Prostate gland (tissue), 2 donors: ENCODE measurements at regions not wholly inside any gene's neighbourhood (a gene's known extent, or its start where the extent isn't known, plus 50 kb on each side); places are given as distances from the start of the nearest gene placed in this dataset.
"Not testable (repeated sequence)": the region's sequence is repeated elsewhere in the genome, so short reads cannot be mapped to it uniquely, and the experiment has no call there.

Experiments used
- DNase-seq: peaks from one replicate; pipeline ENCODE4 v3.0.0-alpha.2; 2019; ENCODE audit warnings: low spot score
- H3K27ac ChIP-seq, 2 donors: fragments of 200-600 bp; sonication (generic); 2 replicates each; pipeline ENCODE4 v1.5.1; 2017 to 2019
- H3K27me3 ChIP-seq: fragments of 200-600 bp; sonication (generic); replicated peaks from 2 replicates; pipeline ENCODE4 v1.5.1; 2019; ENCODE audit not compliant: insufficient read depth
- H3K36me3 ChIP-seq, 2 donors: fragments of 200-600 bp; sonication (generic); 1 replicate in 1 of 2; 2 replicates in 1 of 2; pipeline versions ENCODE4 v1.5.1 to v1.8.1; 2017 to 2019
- H3K4me1 ChIP-seq: fragments of 200-600 bp; sonication (generic); replicated peaks from 2 replicates; pipeline ENCODE4 v1.5.1; 2019
- H3K4me3 ChIP-seq, 2 donors: fragments of 200-600 bp; sonication (generic); 2 replicates each; pipeline ENCODE4 v1.5.1; 2017 to 2019
- H3K9me3 ChIP-seq: fragments of 200-600 bp; sonication (generic); 2 replicates; pipeline ENCODE4 v1.5.1; 2017
- POLR2A ChIP-seq: fragments of 450-650 bp; IDR thresholded peaks from one replicate; pipeline ENCODE4 v1.6.1; 2016; ENCODE audit warnings: antibody characterized with exemption, mild to moderate bottlenecking
- POLR2AphosphoS5 ChIP-seq: sonication (generic); formaldehyde crosslinking; IDR thresholded peaks from one replicate; pipeline ENCODE4 v1.6.1; 2017; ENCODE audit warnings: antibody characterized with exemption
- WGBS: methylation state at CpG from one replicate; pipeline ENCODE4 v1.1.5; 2018; 5-methylcytosine and 5-hydroxymethylcytosine counted together
- intact Hi-C: fragments of 100-400 bp; cut with DNase I; formaldehyde crosslinking; loops from one replicate; pipeline ENCODE4 v1.14.2; 2022
- TF ChIP-seq, protein P1 (sequence below), 4 experiments: fragments of 200-600 bp in 2 of 4; fragments of 450-650 bp in 2 of 4; sonication (generic) in 2 of 4; IDR thresholded peaks; 1 replicate in 3 of 4; 2 replicates in 1 of 4; pipeline ENCODE4 v1.5.1; 2016 to 2019; ENCODE audit warnings: antibody characterized with exemption in 4 of 4, mild to moderate bottlenecking in 2 of 4, moderate library complexity in 2 of 4

DNA sequence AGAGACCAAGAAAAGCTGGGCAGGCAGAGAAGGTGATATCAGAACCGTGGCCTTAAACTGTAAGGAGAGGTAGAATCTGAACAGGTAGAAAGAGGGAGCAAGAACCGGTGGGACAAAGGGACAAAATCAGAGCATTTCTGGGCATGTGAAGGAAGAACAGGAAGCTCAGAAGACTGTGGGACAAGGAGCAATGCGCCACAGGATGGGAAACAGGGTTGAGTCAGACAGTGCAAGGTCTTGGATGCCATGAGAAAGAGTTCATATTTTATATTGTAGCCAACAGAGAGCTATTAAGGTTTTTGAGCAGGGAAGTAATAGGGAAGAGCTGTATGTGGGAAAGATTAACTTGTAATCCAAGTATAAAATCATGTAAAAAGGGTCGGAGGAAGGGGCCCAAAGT is 106.4 kb upstream of the UGP2 start:
- no peaks in the 10 kb centered on the region for H3K9me3 ChIP-seq
- no peaks in the 10 kb centered on the region for H3K27me3 ChIP-seq
- WGBS, result 81% methylated on average over 4 of the region's 4 CpGs
- DNase-seq, result no peak
- no peaks in the 10 kb centered on the region for H3K4me1 ChIP-seq
- TF ChIP-seq POLR2AphosphoS5 (no peak), POLR2A (no peak)
- TF ChIP-seq, protein P1, sequence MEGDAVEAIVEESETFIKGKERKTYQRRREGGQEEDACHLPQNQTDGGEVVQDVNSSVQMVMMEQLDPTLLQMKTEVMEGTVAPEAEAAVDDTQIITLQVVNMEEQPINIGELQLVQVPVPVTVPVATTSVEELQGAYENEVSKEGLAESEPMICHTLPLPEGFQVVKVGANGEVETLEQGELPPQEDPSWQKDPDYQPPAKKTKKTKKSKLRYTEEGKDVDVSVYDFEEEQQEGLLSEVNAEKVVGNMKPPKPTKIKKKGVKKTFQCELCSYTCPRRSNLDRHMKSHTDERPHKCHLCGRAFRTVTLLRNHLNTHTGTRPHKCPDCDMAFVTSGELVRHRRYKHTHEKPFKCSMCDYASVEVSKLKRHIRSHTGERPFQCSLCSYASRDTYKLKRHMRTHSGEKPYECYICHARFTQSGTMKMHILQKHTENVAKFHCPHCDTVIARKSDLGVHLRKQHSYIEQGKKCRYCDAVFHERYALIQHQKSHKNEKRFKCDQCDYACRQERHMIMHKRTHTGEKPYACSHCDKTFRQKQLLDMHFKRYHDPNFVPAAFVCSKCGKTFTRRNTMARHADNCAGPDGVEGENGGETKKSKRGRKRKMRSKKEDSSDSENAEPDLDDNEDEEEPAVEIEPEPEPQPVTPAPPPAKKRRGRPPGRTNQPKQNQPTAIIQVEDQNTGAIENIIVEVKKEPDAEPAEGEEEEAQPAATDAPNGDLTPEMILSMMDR (IDR thresholded peaks at IDR 0.05), result no peak
- no peak overlapping the region for H3K4me3 ChIP-seq
- no peak overlapping the region for H3K27ac ChIP-seq
- H3K36me3 ChIP-seq, result no peaks in the 10 kb centered on the region
- intact Hi-C loops, result no loop called here

DNA sequence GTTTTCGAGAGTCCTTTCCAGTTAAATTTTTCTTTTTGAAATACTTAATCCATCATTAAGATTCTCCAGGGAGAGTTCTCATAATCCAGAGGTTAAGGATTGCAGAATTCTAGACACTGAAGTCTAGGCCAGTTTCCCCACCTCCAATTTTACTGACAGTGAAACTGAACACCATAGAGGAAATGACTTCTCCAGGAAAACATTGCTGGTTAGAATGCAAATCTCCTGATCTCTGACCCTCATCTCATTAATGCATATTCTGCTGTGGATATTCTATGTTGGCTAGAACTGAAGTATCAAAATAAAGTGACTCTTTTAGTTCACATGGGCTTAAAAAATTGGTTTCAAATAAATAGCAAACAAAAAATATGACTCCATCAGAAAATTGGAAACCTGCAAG is 105.8 kb upstream of the UGP2 start:
- WGBS, result 85% methylated on average over 1 of the region's 1 CpG
- no peak for DNase-seq
- no peak overlapping the region for H3K27ac ChIP-seq

DNA sequence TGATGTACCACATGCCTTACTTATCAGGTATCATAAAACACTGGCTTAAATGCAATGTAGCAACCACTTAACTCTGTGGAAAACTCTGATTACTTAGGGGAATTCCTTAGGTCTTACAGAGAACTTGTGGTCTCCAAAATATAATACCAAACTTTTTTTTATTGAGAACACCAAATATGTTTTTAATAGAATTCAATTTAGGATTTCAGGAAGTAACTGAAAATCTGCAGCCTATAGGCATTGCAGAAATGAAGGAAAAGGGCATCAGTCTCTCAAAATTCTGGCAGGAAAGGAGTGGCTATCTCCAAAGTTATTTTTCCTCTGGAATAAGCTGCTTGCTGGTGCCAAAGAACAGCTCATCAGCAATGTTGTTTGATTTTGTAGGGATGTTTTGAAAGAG is 105.3 kb upstream of the UGP2 start:
- intact Hi-C loops, result no loop called here
- TF ChIP-seq, protein P1 (IDR thresholded peaks at IDR 0.05), result no peak
- TF ChIP-seq POLR2AphosphoS5, result no peak

More for the DNA sequence above, 105.8 kb upstream of the UGP2 start:
- Histone ChIP-seq H3K4me3 (no peak overlapping the region), H3K27me3 (no peaks in the 10 kb centered on the region), H3K4me1 (no peaks in the 10 kb centered on the region), H3K9me3 (no peaks in the 10 kb centered on the region), H3K36me3 (no peaks in the 10 kb centered on the region)
- intact Hi-C loops, result no loop called here
- TF ChIP-seq, protein P1 (IDR thresholded peaks at IDR 0.05), result no peak
- TF ChIP-seq POLR2AphosphoS5, result no peak

DNA sequence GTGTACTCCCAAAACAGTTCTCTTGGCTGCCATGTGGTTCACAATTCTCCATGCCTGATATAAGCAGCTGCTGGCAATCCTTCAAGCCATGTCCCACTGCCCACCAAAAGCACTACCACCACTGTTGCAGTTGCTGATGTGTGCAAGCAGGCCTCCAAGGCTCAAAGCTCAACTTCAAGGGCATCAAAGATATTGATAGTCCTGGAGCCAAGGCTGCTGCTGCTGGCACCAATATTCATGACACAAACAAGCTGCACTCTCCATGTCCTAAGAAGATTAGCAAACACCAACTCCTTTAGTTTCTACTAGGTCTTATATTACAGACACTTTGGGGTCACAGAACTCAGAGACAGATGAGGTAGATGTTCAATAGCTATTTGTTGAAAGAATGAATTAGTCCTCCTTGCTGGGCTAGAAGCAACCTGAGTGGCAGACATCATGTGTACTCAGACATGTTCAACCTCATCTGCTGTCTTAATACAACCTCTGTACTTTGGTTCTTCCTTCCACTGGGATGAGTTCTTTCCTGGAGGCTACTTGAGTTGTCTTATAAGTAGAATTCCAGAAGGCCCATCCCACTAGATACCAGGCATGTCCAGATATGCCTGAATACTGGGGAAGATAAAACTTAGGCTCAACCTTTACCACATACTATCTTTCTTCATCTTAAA is 104.5 kb upstream of the UGP2 start:
- intact Hi-C loops, result no loop called here
- DNase-seq, result no peak

More for the DNA sequence above, 105.3 kb upstream of the UGP2 start:
- Histone ChIP-seq H3K4me1 (no peaks in the 10 kb centered on the region), H3K27ac (no peak overlapping the region), H3K36me3 (no peaks in the 10 kb centered on the region), H3K27me3 (no peaks in the 10 kb centered on the region), H3K9me3 (no peaks in the 10 kb centered on the region), H3K4me3 (no peak overlapping the region)
- DNase-seq, result no peak

DNA sequence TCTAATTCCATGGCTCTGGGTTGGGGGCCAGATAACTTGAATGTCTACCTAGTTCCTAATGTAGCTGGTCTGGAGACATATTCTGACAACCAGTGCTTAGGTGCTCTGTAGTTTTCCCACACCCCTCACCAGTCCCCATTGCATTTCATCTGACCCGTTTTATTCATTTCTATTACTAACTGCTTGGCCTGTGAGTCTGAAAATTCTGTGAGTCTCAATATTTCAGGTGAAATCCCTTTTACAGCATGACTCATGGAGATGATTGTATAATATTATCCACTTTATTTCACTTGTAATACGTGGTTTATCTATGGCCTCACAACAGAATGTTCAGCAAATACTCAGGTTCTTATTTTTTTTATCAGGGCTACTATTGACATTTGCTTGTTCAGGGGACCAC is 103.7 kb upstream of the UGP2 start:
- no peaks in the 10 kb centered on the region for H3K9me3 ChIP-seq
- TF ChIP-seq POLR2AphosphoS5 (no peak), POLR2A (no peak)
- TF ChIP-seq, protein P1 (IDR thresholded peaks at IDR 0.05), result no peak
- H3K27me3 ChIP-seq, result no peaks in the 10 kb centered on the region
- DNase-seq, result no peak
- no peaks in the 10 kb centered on the region for H3K4me1 ChIP-seq
- no peaks in the 10 kb centered on the region for H3K36me3 ChIP-seq
- H3K4me3 ChIP-seq, result no peak overlapping the region
- intact Hi-C loops, result no loop called here
- WGBS, result 88% methylated on average over 2 of the region's 2 CpGs
- no peak overlapping the region for H3K27ac ChIP-seq

More for the DNA sequence above, 104.5 kb upstream of the UGP2 start:
- no peaks in the 10 kb centered on the region for H3K9me3 ChIP-seq
- H3K4me3 ChIP-seq, result no peak overlapping the region
- no peaks in the 10 kb centered on the region for H3K36me3 ChIP-seq
- no peaks in the 10 kb centered on the region for H3K27me3 ChIP-seq
- H3K4me1 ChIP-seq, result no peaks in the 10 kb centered on the region
- H3K27ac ChIP-seq, result no peak overlapping the region
- no peak for TF ChIP-seq POLR2AphosphoS5
- TF ChIP-seq POLR2A, result no peak
- TF ChIP-seq, protein P1 (IDR thresholded peaks at IDR 0.05), result no peak

DNA sequence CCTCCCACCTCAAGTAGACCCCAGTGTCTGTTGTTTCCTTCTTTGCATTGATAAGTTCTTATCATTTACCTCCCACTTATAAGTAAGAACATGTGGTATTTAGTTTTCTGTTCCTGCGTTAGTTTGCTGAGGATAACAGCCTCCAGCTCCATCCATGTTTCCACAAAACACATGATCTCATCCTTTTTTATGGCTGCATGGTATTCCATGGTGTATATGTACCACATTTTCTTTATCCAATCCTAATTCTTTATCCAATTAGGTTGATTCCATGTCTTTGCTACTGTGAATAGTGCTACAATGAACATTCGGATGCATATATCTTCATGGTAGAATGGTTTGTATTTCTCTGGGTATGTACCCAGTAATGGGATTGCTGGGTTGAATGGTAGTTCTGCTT is 102.5 kb upstream of the UGP2 start:
- H3K27me3 ChIP-seq, intact Hi-C loops, H3K4me1 ChIP-seq, DNase-seq, H3K9me3 ChIP-seq, H3K4me3 ChIP-seq, H3K36me3 ChIP-seq, H3K27ac ChIP-seq: not testable (repeated sequence)
- 93% methylated on average over 2 of the region's 2 CpGs for WGBS
